ENCODE measurements at regions not wholly inside any gene's neighbourhood (a gene's known extent, or its start where the extent isn't known, plus 50 kb on each side); places are given as distances from the start of the nearest gene placed in this dataset.
"Not testable (repeated sequence)": the region's sequence is repeated elsewhere in the genome, so short reads cannot be mapped to it uniquely, and the experiment has no call there.

GRCh38 chr11:80778432-80778831 is 1337.6 kb upstream of the TENM4 start:
- DNase-seq (ENCODE audit: low spot score): no peak
- intact Hi-C loops (cut with DNase I): no loop called here

GRCh38 chr11:80773919-80774318 is 1333.1 kb upstream of the TENM4 start:
- intact Hi-C loops (cut with DNase I): no loop called here
- DNase-seq (ENCODE audit: low spot score): no peak

GRCh38 chr11:80771017-80771416 is 1330.2 kb upstream of the TENM4 start:
- intact Hi-C loops (cut with DNase I): no loop called here
- DNase-seq (ENCODE audit: low spot score): no peak

GRCh38 chr11:80758787-80759186 is 1318.0 kb upstream of the TENM4 start:
- no peak for DNase-seq (ENCODE audit: low spot score)
- intact Hi-C loops (cut with DNase I): no loop called here

- intact Hi-C loops (cut with DNase I): no loop called here
- DNase-seq (ENCODE audit: low spot score): no peak
Observed at GRCh38 chr11:80748207-80748925, 1307.5 kb upstream of the TENM4 start.

- DNase-seq (ENCODE audit: low spot score): no peak
- intact Hi-C loops (cut with DNase I): no loop called here
Observed at GRCh38 chr11:80746300-80746699, 1305.5 kb upstream of the TENM4 start.

GRCh38 chr11:80745416-80745815 is 1304.6 kb upstream of the TENM4 start:
- DNase-seq (ENCODE audit: low spot score): no peak
- intact Hi-C loops (cut with DNase I): no loop called here

- intact Hi-C loops (cut with DNase I): no loop called here
- DNase-seq (ENCODE audit: low spot score): no peak
Observed at GRCh38 chr11:80733790-80734189, 1293.0 kb upstream of the TENM4 start.

GRCh38 chr11:80733361-80733760 is 1292.5 kb upstream of the TENM4 start:
- no peak for DNase-seq (ENCODE audit: low spot score)
- intact Hi-C loops (cut with DNase I): no loop called here

GRCh38 chr11:80727315-80727714 is 1286.5 kb upstream of the TENM4 start:
- intact Hi-C loops (cut with DNase I): no loop called here
- DNase-seq (ENCODE audit: low spot score): no peak

GRCh38 chr11:80726236-80726635 is 1285.4 kb upstream of the TENM4 start:
- intact Hi-C loops (cut with DNase I): no loop called here
- DNase-seq (ENCODE audit: low spot score): no peak

GRCh38 chr11:80724366-80724765 is 1283.5 kb upstream of the TENM4 start:
- DNase-seq (ENCODE audit: low spot score): no peak
- intact Hi-C loops (cut with DNase I): no loop called here

- no peak for DNase-seq (ENCODE audit: low spot score)
- intact Hi-C loops (cut with DNase I): no loop called here
Observed at GRCh38 chr11:80722629-80723028, 1281.8 kb upstream of the TENM4 start.

GRCh38 chr11:80720295-80720694 is 1279.5 kb upstream of the TENM4 start:
- intact Hi-C loops (cut with DNase I): no loop called here
- DNase-seq (ENCODE audit: low spot score): no peak

- intact Hi-C loops (cut with DNase I): no loop called here
Observed at GRCh38 chr11:80719292-80719646, 1278.4 kb upstream of the TENM4 start.

GRCh38 chr11:80718611-80719291 is 1277.9 kb upstream of the TENM4 start:
- intact Hi-C loops (cut with DNase I): no loop called here
- no peak for DNase-seq (ENCODE audit: low spot score)

More at GRCh38 chr11:80719292-80719646, 1278.4 kb upstream of the TENM4 start:
- no peak for DNase-seq (ENCODE audit: low spot score)

- DNase-seq (ENCODE audit: low spot score): no peak
- intact Hi-C loops (cut with DNase I): no loop called here
Observed at GRCh38 chr11:80702264-80702663, 1261.4 kb upstream of the TENM4 start.

GRCh38 chr11:80700386-80700785 is 1259.6 kb upstream of the TENM4 start:
- DNase-seq (ENCODE audit: low spot score): no peak
- intact Hi-C loops (cut with DNase I): no loop called here

- intact Hi-C loops (cut with DNase I): not testable (repeated sequence)
Observed at GRCh38 chr11:80699406-80700177, 1258.8 kb upstream of the TENM4 start.

GRCh38 chr11:80698637-80699036 is 1257.8 kb upstream of the TENM4 start:
- no peak for DNase-seq (ENCODE audit: low spot score)
- intact Hi-C loops (cut with DNase I): no loop called here

More at GRCh38 chr11:80699406-80700177, 1258.8 kb upstream of the TENM4 start:
- DNase-seq (ENCODE audit: low spot score): not testable (repeated sequence)
